ENCODE measurements at regions not wholly inside any gene's neighbourhood (a gene's known extent, or its start where the extent isn't known, plus 50 kb on each side); places are given as distances from the start of the nearest gene placed in this dataset.

DNA sequence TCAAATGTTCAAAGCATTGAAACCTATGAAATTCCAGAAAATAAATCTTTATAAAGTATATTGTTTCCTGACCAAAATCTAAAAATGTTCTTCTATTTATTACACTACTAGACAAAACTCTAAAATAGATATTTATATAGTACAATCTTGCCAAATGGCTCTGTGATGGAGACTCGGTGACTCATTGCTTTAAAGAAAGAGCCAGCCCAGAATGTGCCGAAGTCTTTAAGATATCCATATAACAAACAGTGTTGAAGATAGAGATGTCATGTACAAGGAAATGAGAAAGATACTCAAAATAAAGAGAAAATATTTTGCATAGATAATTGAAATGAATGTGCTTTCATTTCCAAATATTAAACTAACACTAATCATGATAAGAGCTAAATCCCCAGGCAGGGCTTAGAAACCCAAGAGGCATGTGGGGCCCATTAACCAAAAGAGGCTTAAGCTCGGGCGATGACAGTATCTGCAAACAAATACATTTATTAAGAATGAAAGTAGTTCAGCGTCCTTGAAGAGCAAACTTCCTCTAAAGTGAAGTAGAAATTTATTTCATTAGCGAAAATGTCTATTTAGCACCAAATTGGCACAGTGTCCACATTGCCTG lies 102.1 kb upstream of the FAM9B start:
- TF ChIP-seq, protein P1, sequence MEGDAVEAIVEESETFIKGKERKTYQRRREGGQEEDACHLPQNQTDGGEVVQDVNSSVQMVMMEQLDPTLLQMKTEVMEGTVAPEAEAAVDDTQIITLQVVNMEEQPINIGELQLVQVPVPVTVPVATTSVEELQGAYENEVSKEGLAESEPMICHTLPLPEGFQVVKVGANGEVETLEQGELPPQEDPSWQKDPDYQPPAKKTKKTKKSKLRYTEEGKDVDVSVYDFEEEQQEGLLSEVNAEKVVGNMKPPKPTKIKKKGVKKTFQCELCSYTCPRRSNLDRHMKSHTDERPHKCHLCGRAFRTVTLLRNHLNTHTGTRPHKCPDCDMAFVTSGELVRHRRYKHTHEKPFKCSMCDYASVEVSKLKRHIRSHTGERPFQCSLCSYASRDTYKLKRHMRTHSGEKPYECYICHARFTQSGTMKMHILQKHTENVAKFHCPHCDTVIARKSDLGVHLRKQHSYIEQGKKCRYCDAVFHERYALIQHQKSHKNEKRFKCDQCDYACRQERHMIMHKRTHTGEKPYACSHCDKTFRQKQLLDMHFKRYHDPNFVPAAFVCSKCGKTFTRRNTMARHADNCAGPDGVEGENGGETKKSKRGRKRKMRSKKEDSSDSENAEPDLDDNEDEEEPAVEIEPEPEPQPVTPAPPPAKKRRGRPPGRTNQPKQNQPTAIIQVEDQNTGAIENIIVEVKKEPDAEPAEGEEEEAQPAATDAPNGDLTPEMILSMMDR (conservative IDR thresholded peaks at IDR 0.05; ENCODE audit: low read depth in 2 of 2) = no peak
- TF ChIP-seq POLR2AphosphoS5 (IDR thresholded peaks at IDR 0.05; ENCODE audit: low read depth) (no peak), ETS1 (IDR thresholded peaks at IDR 0.05) (no peak), EZH2 (IDR thresholded peaks at IDR 0.05; ENCODE audit: low read depth, unreplicated experiment) (no peak), NANOG (IDR thresholded peaks at IDR 0.05; ENCODE audit: borderline replicate concordance) (no peak), EZH2phosphoT487 (IDR thresholded peaks at IDR 0.05; ENCODE audit: unreplicated experiment) (no peak), JUNB (IDR thresholded peaks at IDR 0.05; ENCODE audit: unreplicated experiment) (no peak), CREB1 (CRISPR knock-in tag; IDR thresholded peaks at IDR 0.05; ENCODE audit: low read depth) (no peak), ZNF114 (CRISPR knock-in tag; IDR thresholded peaks at IDR 0.05) (no peak), ZNF462 (CRISPR knock-in tag; IDR thresholded peaks at IDR 0.05) (no peak), STAT1 (IDR thresholded peaks at IDR 0.05; ENCODE audit: unreplicated experiment) (no peak)
- TF ChIP-seq, protein P2, sequence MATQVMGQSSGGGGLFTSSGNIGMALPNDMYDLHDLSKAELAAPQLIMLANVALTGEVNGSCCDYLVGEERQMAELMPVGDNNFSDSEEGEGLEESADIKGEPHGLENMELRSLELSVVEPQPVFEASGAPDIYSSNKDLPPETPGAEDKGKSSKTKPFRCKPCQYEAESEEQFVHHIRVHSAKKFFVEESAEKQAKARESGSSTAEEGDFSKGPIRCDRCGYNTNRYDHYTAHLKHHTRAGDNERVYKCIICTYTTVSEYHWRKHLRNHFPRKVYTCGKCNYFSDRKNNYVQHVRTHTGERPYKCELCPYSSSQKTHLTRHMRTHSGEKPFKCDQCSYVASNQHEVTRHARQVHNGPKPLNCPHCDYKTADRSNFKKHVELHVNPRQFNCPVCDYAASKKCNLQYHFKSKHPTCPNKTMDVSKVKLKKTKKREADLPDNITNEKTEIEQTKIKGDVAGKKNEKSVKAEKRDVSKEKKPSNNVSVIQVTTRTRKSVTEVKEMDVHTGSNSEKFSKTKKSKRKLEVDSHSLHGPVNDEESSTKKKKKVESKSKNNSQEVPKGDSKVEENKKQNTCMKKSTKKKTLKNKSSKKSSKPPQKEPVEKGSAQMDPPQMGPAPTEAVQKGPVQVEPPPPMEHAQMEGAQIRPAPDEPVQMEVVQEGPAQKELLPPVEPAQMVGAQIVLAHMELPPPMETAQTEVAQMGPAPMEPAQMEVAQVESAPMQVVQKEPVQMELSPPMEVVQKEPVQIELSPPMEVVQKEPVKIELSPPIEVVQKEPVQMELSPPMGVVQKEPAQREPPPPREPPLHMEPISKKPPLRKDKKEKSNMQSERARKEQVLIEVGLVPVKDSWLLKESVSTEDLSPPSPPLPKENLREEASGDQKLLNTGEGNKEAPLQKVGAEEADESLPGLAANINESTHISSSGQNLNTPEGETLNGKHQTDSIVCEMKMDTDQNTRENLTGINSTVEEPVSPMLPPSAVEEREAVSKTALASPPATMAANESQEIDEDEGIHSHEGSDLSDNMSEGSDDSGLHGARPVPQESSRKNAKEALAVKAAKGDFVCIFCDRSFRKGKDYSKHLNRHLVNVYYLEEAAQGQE (IDR thresholded peaks at IDR 0.05; ENCODE audit: unreplicated experiment) = no peak

All from GM23338 (cell line).